Spleen (tissue), 11 donors: ENCODE measurements at regions not wholly inside any gene's neighbourhood (a gene's known extent, or its start where the extent isn't known, plus 50 kb on each side); places are given as distances from the start of the nearest gene placed in this dataset.

ENCODE experiments used
- DNase-seq: peaks from one replicate; pipeline ENCODE4 v3.0.0-alpha.2; 2020
- H3K27ac ChIP-seq, 8 donors: fragments of 200-600 bp; sonication (generic) in 7 of 8; 1 replicate in 4 of 8; 2 replicates in 4 of 8; pipeline versions ENCODE4 v1.5.0 to v1.8.0; 2016 to 2021; ENCODE audit warnings: inconsistent platforms in 4 of 8, mild to moderate bottlenecking in 4 of 8, moderate library complexity in 1 of 8
- H3K27me3 ChIP-seq, 7 donors: fragments of 200-600 bp; sonication (generic) in 6 of 7; replicated peaks in 1 of 7; 1 replicate in 4 of 7; 2 replicates in 3 of 7; pipeline versions ENCODE4 v1.5.0 to v1.8.0; 2016 to 2021; ENCODE audit warnings: inconsistent platforms in 3 of 7, mild to moderate bottlenecking in 1 of 7
- H3K36me3 ChIP-seq, 6 donors: fragments of 200-600 bp; sonication (generic) in 5 of 6; 1 replicate in 4 of 6; 2 replicates in 2 of 6; pipeline versions ENCODE4 v1.5.0 to v1.8.0; 2016 to 2021; ENCODE audit warnings: inconsistent platforms in 2 of 6
- H3K4me1 ChIP-seq, 6 donors: fragments of 200-600 bp; sonication (generic) in 5 of 6; 1 replicate in 3 of 6; 2 replicates in 3 of 6; pipeline versions ENCODE4 v1.5.0 to v1.8.0; 2016 to 2021; ENCODE audit warnings: inconsistent platforms in 3 of 6
- H3K4me3 ChIP-seq, 8 donors: fragments of 200-600 bp; sonication (generic) in 7 of 8; 1 replicate in 4 of 8; 2 replicates in 4 of 8; pipeline versions ENCODE4 v1.5.0 to v1.8.0; 2016 to 2021; ENCODE audit warnings: inconsistent platforms in 4 of 8, mild to moderate bottlenecking in 4 of 8, moderate library complexity in 2 of 8
- H3K9me3 ChIP-seq, 8 donors: fragments of 200-600 bp; sonication (generic) in 7 of 8; 1 replicate in 4 of 8; 2 replicates in 4 of 8; pipeline versions ENCODE4 v1.5.0 to v1.8.0; 2016 to 2021; ENCODE audit warnings: inconsistent platforms in 4 of 8
- CTCF ChIP-seq, 11 experiments: fragments of 200-600 bp in 7 of 11; fragments of 450-650 bp in 4 of 11; sonication (generic) in 4 of 11; IDR thresholded peaks in 8 of 11; conservative IDR thresholded peaks in 3 of 11; 1 replicate in 7 of 11; 2 replicates in 4 of 11; pipeline versions ENCODE4 v1.4.0 to v1.8.0; 2016 to 2021; ENCODE audit warnings: antibody characterized with exemption in 11 of 11, inconsistent platforms in 4 of 11, mild to moderate bottlenecking in 1 of 11
- POLR2A ChIP-seq, 3 donors: fragments of 450-650 bp; IDR thresholded peaks; one replicate each; pipeline ENCODE4 v1.5.1; 2017; ENCODE audit warnings: antibody characterized with exemption in 3 of 3, mild to moderate bottlenecking in 1 of 3
- POLR2AphosphoS5 ChIP-seq, 3 donors: sonication (generic); formaldehyde crosslinking; IDR thresholded peaks; one replicate each; pipeline ENCODE4 v1.5.1; 2017; ENCODE audit warnings: antibody characterized with exemption in 3 of 3
- WGBS, 5 donors: extraction: QIAGEN DNeasy Blood & Tissue Kit in 3 of 5; methylation state at CpG; one replicate each; pipeline versions ENCODE4 v1.1.5 to v1.1.7; 2013 to 2018; 5-methylcytosine and 5-hydroxymethylcytosine counted together
- intact Hi-C: fragments of 100-400 bp; cut with DNase I; formaldehyde crosslinking; loops from one replicate; pipeline ENCODE4 v1.15.0; 2023; ENCODE audit warnings: low total_unique reads
- donor health status: healthy with polysubstance abuse.
- donor health status: DM: no; HTN: no; CAD: no; lungs with moderate emphysema.
- donor health status: DM: no; HTN: no; CAD: no.
- donor health status: Bipolar disorder and iron deficiency.
- donor health status: healthy.
- donor health status: DM: no; HTN: no; CAD: no.
- donor health status: DM: yes; HTN: yes; CAD: no.

GRCh38 chr3:4174791-4175190, 128.4 kb upstream of the SETMAR start:
- H3K36me3 ChIP-seq = no peaks in the 10 kb centered on the region
- intact Hi-C loops = no loop called here
- H3K27me3 ChIP-seq = no peaks in the 10 kb centered on the region
- WGBS, 5 donors = 80 to 94% (median 89%) methylated on average over 2 to 6 of the region's 6 CpGs
- H3K4me1 ChIP-seq = no peaks in the 10 kb centered on the region
- H3K27ac ChIP-seq = no peak overlapping the region
- no peak for DNase-seq
- no peak overlapping the region for H3K4me3 ChIP-seq
- peaks cover 0 to 28% (median 16%) of the 10 kb centered on the region in 8 donors for H3K9me3 ChIP-seq
- TF ChIP-seq CTCF (IDR thresholded peaks at IDR 0.05 in 8 of 11, conservative IDR thresholded peaks at IDR 0.05 in 3 of 11) (no peak), POLR2A (IDR thresholded peaks at IDR 0.05) (no peak), POLR2AphosphoS5 (IDR thresholded peaks at IDR 0.05) (no peak)

GRCh38 chr3:4191971-4192370, 111.2 kb upstream of the SETMAR start:
- no peak overlapping the region for H3K27ac ChIP-seq
- intact Hi-C loops = no loop called here

GRCh38 chr3:4195006-4195405, 108.2 kb upstream of the SETMAR start:
- Histone ChIP-seq H3K4me3 (no peak overlapping the region), H3K9me3 (peaks cover 0 to 22% (median 16%) of the 10 kb centered on the region in 8 donors), H3K27me3 (no peaks in the 10 kb centered on the region), H3K36me3 (no peaks in the 10 kb centered on the region), H3K27ac (no peak overlapping the region), H3K4me1 (no peaks in the 10 kb centered on the region)
- no peak for DNase-seq
- intact Hi-C loops = no loop called here
- TF ChIP-seq POLR2AphosphoS5 (IDR thresholded peaks at IDR 0.05) = no peak
- no peak for TF ChIP-seq POLR2A (IDR thresholded peaks at IDR 0.05)
- no peak for TF ChIP-seq CTCF (IDR thresholded peaks at IDR 0.05 in 8 of 11, conservative IDR thresholded peaks at IDR 0.05 in 3 of 11)

More at GRCh38 chr3:4191971-4192370, 111.2 kb upstream of the SETMAR start:
- no peak for DNase-seq
- H3K4me1 ChIP-seq = no peaks in the 10 kb centered on the region
- peaks cover 0 to 22% (median 16%) of the 10 kb centered on the region in 8 donors for H3K9me3 ChIP-seq
- H3K4me3 ChIP-seq = no peak overlapping the region
- H3K36me3 ChIP-seq = no peaks in the 10 kb centered on the region
- TF ChIP-seq POLR2A (IDR thresholded peaks at IDR 0.05) = no peak
- no peak for TF ChIP-seq POLR2AphosphoS5 (IDR thresholded peaks at IDR 0.05)
- TF ChIP-seq CTCF (IDR thresholded peaks at IDR 0.05 in 8 of 11, conservative IDR thresholded peaks at IDR 0.05 in 3 of 11) = no peak
- H3K27me3 ChIP-seq = no peaks in the 10 kb centered on the region

GRCh38 chr3:4196506-4197147, 106.5 kb upstream of the SETMAR start:
- peaks cover 0 to 22% (median 16%) of the 10 kb centered on the region in 8 donors for H3K9me3 ChIP-seq
- no peak for DNase-seq
- no peak for TF ChIP-seq POLR2AphosphoS5 (IDR thresholded peaks at IDR 0.05)
- no peak for TF ChIP-seq CTCF (IDR thresholded peaks at IDR 0.05 in 8 of 11, conservative IDR thresholded peaks at IDR 0.05 in 3 of 11)
- no peak for TF ChIP-seq POLR2A (IDR thresholded peaks at IDR 0.05)
- no peaks in the 10 kb centered on the region for H3K36me3 ChIP-seq
- no peak overlapping the region for H3K27ac ChIP-seq
- H3K4me1 ChIP-seq = no peaks in the 10 kb centered on the region
- no peak overlapping the region for H3K4me3 ChIP-seq
- WGBS, 5 donors = 78 to 94% (median 89%) methylated on average over 1 of the region's 1 CpG
- intact Hi-C loops = no loop called here
- no peaks in the 10 kb centered on the region for H3K27me3 ChIP-seq
